Activated CD4-positive, alpha-beta memory T cell treated with anti-CD3 and anti-CD28 coated beads, Interleukin-2, amount 10 ng/mL, durations not matched to agents 7 days and 5 days (primary cell): ENCODE measurements at regions not wholly inside any gene's neighbourhood (a gene's known extent, or its start where the extent isn't known, plus 50 kb on each side); places are given as distances from the start of the nearest gene placed in this dataset.

Experiments
- CTCF ChIA-PET: fragments of 350-600 bp; sonication (Branson Sonifier 250); formaldehyde crosslinking; loops from one replicate; lab custom pipeline; 2021; ENCODE audit warnings: antibody characterized with exemption, inconsistent platforms; lab: Charles Lee
- POLR2A ChIA-PET: fragments of 350-600 bp; sonication (Branson Sonifier 250); formaldehyde crosslinking; loops from one replicate; lab custom pipeline; 2021; ENCODE audit warnings: antibody characterized with exemption; lab: Charles Lee
- DNase-seq: peaks from one replicate; pipeline ENCODE4 v3.0.0-alpha.2; 2020
- H3K27ac Mint-ChIP-seq: one replicate; pipeline ENCODE4 v1.8.0; 2021; ENCODE audit warnings: mild to moderate bottlenecking, mixed read lengths
- H3K27me3 Mint-ChIP-seq: one replicate; pipeline ENCODE4 v1.8.0; 2021; ENCODE audit warnings: mixed read lengths
- H3K36me3 Mint-ChIP-seq: one replicate; pipeline ENCODE4 v1.8.0; 2021; ENCODE audit warnings: low read depth, mixed read lengths
- H3K4me1 Mint-ChIP-seq: one replicate; pipeline ENCODE4 v1.8.0; 2021; ENCODE audit warnings: mixed read lengths
- H3K4me3 Mint-ChIP-seq: one replicate; pipeline ENCODE4 v1.8.0; 2021; ENCODE audit warnings: mild to moderate bottlenecking, mixed read lengths
- H3K9me3 Mint-ChIP-seq: one replicate; pipeline ENCODE4 v1.8.0; 2021; ENCODE audit warnings: mixed read lengths

- peaks cover 54% of the 10 kb centered on the region for H3K4me1 Mint-ChIP-seq
- H3K36me3 Mint-ChIP-seq: peaks cover 3% of the 10 kb centered on the region
- CTCF ChIA-PET: interaction anchor here (0.6 to 1.5 kb wide), 4 partner anchors 21 to 767 kb away, joined by 3 to 5 read pairs (median 4); no protein-coding TSS in a partner anchor
- DNase-seq: no peak
- H3K9me3 Mint-ChIP-seq: no peaks in the 10 kb centered on the region
- POLR2A ChIA-PET: interaction anchor here (0.8 to 1.2 kb wide), 4 partner anchors 16 to 180 kb away, joined by 3 to 4 read pairs (median 3); no protein-coding TSS in a partner anchor
- H3K27ac Mint-ChIP-seq: no peak overlapping the region
- no peaks in the 10 kb centered on the region for H3K27me3 Mint-ChIP-seq
- H3K4me3 Mint-ChIP-seq: no peak overlapping the region
Observed at GRCh38 chr14:65228436-65228835, 126.1 kb upstream of the MAX start.

- Mint-ChIP-seq H3K4me3 (peak overlapping the region; percentile 75), H3K9me3 (no peaks in the 10 kb centered on the region), H3K4me1 (peaks cover 47% of the 10 kb centered on the region), H3K27ac (peak overlapping the region; percentile 76), H3K27me3 (peaks cover 3% of the 10 kb centered on the region), H3K36me3 (peaks cover 3% of the 10 kb centered on the region)
- no peak for DNase-seq
- ChIA-PET POLR2A (interaction anchor here (1.0 to 1.2 kb wide), 4 partner anchors 27 to 184 kb away, joined by 3 to 4 read pairs (median 4); no protein-coding TSS in a partner anchor), CTCF (interaction anchor here (0.6 to 1.5 kb wide), 8 partner anchors 10 to 767 kb away, joined by 3 to 5 read pairs (median 3); no protein-coding TSS in a partner anchor)
Observed at GRCh38 chr14:65228956-65229747, 126.8 kb upstream of the MAX start.

GRCh38 chr14:65229748-65230728 is 127.7 kb upstream of the MAX start:
- Mint-ChIP-seq H3K27ac (peak overlapping the region; percentile 76), H3K4me1 (peaks cover 40% of the 10 kb centered on the region), H3K27me3 (peaks cover 3% of the 10 kb centered on the region), H3K9me3 (no peaks in the 10 kb centered on the region), H3K4me3 (peak overlapping the region; percentile 75), H3K36me3 (no peaks in the 10 kb centered on the region)
- ChIA-PET CTCF (interaction anchor here (0.6 to 1.5 kb wide), 5 partner anchors 9 to 594 kb away, joined by 3 to 5 read pairs (median 3); no protein-coding TSS in a partner anchor), POLR2A (interaction anchor here (1.0 to 1.2 kb wide), 4 partner anchors 14 to 183 kb away, joined by 3 to 4 read pairs (median 4); partner anchors contain the start of gene FUT8)
- DNase-seq: peak; percentile 54

- Mint-ChIP-seq H3K4me3 (no peak overlapping the region), H3K27me3 (peaks cover 4% of the 10 kb centered on the region), H3K9me3 (no peaks in the 10 kb centered on the region), H3K36me3 (no peaks in the 10 kb centered on the region), H3K4me1 (peaks cover 27% of the 10 kb centered on the region), H3K27ac (no peak overlapping the region)
- POLR2A ChIA-PET: interaction anchor here (0.5 kb wide), 1 partner anchor 182 kb away, joined by 3 read pairs; no protein-coding TSS in a partner anchor
- DNase-seq: no peak
- CTCF ChIA-PET: interaction anchor here (0.8 to 0.9 kb wide), 2 partner anchors 10 to 12 kb away, joined by 3 to 4 read pairs; no protein-coding TSS in a partner anchor
Observed at GRCh38 chr14:65231286-65231980, 129.1 kb upstream of the MAX start.

GRCh38 chr14:65234752-65235361 is 132.5 kb upstream of the MAX start:
- DNase-seq: no peak
- ChIA-PET POLR2A (no interaction called here), CTCF (no interaction called here)
- peaks cover 7% of the 10 kb centered on the region for H3K4me1 Mint-ChIP-seq
- no peak overlapping the region for H3K27ac Mint-ChIP-seq
- H3K27me3 Mint-ChIP-seq: peaks cover 4% of the 10 kb centered on the region
- no peak overlapping the region for H3K4me3 Mint-ChIP-seq
- H3K9me3 Mint-ChIP-seq: no peaks in the 10 kb centered on the region
- H3K36me3 Mint-ChIP-seq: no peaks in the 10 kb centered on the region

GRCh38 chr14:65237023-65237814 is 134.9 kb upstream of the MAX start:
- no peaks in the 10 kb centered on the region for H3K36me3 Mint-ChIP-seq
- ChIA-PET POLR2A (no interaction called here), CTCF (interaction anchor here (0.5 to 0.7 kb wide), 2 partner anchors 49 to 165 kb away, joined by 3 to 4 read pairs; no protein-coding TSS in a partner anchor)
- no peak overlapping the region for H3K27ac Mint-ChIP-seq
- H3K4me3 Mint-ChIP-seq: no peak overlapping the region
- peaks cover 5% of the 10 kb centered on the region for H3K4me1 Mint-ChIP-seq
- DNase-seq: no peak
- no peaks in the 10 kb centered on the region for H3K9me3 Mint-ChIP-seq
- peaks cover 4% of the 10 kb centered on the region for H3K27me3 Mint-ChIP-seq

GRCh38 chr14:65237941-65238340 is 135.6 kb upstream of the MAX start:
- Mint-ChIP-seq H3K4me3 (no peak overlapping the region), H3K36me3 (no peaks in the 10 kb centered on the region), H3K27ac (no peak overlapping the region), H3K9me3 (no peaks in the 10 kb centered on the region), H3K27me3 (peaks cover 4% of the 10 kb centered on the region), H3K4me1 (peaks cover 5% of the 10 kb centered on the region)
- ChIA-PET POLR2A (no interaction called here), CTCF (no interaction called here)
- no peak for DNase-seq

GRCh38 chr14:65238456-65238855 is 136.1 kb upstream of the MAX start:
- POLR2A ChIA-PET: no interaction called here
- no peaks in the 10 kb centered on the region for H3K9me3 Mint-ChIP-seq
- CTCF ChIA-PET: interaction anchor here (0.7 kb wide), 1 partner anchor 9 kb away, joined by 5 read pairs; no protein-coding TSS in a partner anchor

GRCh38 chr14:65239143-65239937 is 137.0 kb upstream of the MAX start:
- no peak for DNase-seq
- Mint-ChIP-seq H3K4me1 (peaks cover 5% of the 10 kb centered on the region), H3K9me3 (no peaks in the 10 kb centered on the region), H3K4me3 (no peak overlapping the region), H3K27ac (no peak overlapping the region), H3K36me3 (no peaks in the 10 kb centered on the region), H3K27me3 (peaks cover 2% of the 10 kb centered on the region)
- CTCF ChIA-PET: interaction anchor here (0.7 to 1.8 kb wide), 2 partner anchors 10 to 172 kb away, joined by 5 read pairs; no protein-coding TSS in a partner anchor
- POLR2A ChIA-PET: interaction anchor here (1.1 to 1.4 kb wide), 2 partner anchors 16 to 172 kb away, joined by 3 to 5 read pairs; no protein-coding TSS in a partner anchor

More at GRCh38 chr14:65238456-65238855, 136.1 kb upstream of the MAX start:
- H3K36me3 Mint-ChIP-seq: no peaks in the 10 kb centered on the region
- H3K4me1 Mint-ChIP-seq: peaks cover 5% of the 10 kb centered on the region
- DNase-seq: no peak
- H3K27ac Mint-ChIP-seq: no peak overlapping the region
- H3K27me3 Mint-ChIP-seq: peaks cover 4% of the 10 kb centered on the region
- H3K4me3 Mint-ChIP-seq: no peak overlapping the region

GRCh38 chr14:65239938-65240296 is 137.6 kb upstream of the MAX start:
- CTCF ChIA-PET: interaction anchor here (1.8 kb wide), 1 partner anchor 172 kb away, joined by 5 read pairs; no protein-coding TSS in a partner anchor
- no peak for DNase-seq
- POLR2A ChIA-PET: interaction anchor here (1.1 to 1.4 kb wide), 2 partner anchors 16 to 171 kb away, joined by 3 to 5 read pairs; no protein-coding TSS in a partner anchor
- Mint-ChIP-seq H3K4me1 (peaks cover 5% of the 10 kb centered on the region), H3K9me3 (no peaks in the 10 kb centered on the region), H3K27ac (no peak overlapping the region), H3K36me3 (no peaks in the 10 kb centered on the region), H3K27me3 (peaks cover 2% of the 10 kb centered on the region), H3K4me3 (no peak overlapping the region)
